NCI-H187 (cell line): ENCODE measurements at regions not wholly inside any gene's neighbourhood (a gene's known extent, or its start where the extent isn't known, plus 50 kb on each side); places are given as distances from the start of the nearest gene placed in this dataset.
"Not testable (repeated sequence)": the region's sequence is repeated elsewhere in the genome, so short reads cannot be mapped to it uniquely, and the experiment has no call there.

Experiments
- DNase-seq, 2 experiments: peaks; one replicate each; lab custom pipeline; 2025; lab: John Stamatoyannopoulos, UW

DNA sequence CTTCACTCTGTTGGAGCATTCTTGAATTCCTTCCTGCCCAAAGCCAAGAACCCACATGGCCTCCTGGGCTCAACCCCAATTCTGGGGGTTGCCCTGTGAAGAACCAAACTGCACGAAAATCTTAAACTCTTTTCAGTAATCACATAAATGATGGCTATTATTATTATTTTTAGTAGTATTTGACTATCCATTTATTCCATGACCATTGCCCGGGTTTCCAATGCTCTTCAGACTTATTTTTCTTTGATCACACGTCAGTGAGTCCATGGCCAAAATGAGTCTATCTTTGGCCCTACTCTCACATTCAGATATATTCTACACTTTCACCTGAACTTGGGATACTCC is 185.9 kb downstream of the AVL9 start:
- no peak for DNase-seq

GRCh38 chr7:32680259-32681173 is 185.2 kb downstream of the AVL9 start:
- no peak for DNase-seq

DNA sequence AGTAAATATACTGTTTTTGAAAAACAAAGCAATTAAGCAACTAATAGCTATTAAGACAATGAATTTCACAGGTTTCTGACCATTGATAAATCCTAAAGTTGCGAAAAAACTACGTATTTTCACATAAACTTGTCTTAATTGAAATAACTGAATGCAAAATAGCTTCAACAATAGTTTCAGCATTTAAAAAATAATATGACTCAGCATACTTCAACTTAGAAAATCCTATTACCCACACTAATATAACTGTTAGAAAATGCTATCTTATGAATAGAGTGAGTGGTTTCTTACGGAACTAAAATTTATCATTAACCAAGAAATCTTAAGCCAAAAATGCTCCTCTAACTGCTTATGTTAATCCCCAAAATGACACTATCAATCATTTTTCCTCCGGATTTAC is 183.9 kb downstream of the AVL9 start:
- no peak for DNase-seq

DNA sequence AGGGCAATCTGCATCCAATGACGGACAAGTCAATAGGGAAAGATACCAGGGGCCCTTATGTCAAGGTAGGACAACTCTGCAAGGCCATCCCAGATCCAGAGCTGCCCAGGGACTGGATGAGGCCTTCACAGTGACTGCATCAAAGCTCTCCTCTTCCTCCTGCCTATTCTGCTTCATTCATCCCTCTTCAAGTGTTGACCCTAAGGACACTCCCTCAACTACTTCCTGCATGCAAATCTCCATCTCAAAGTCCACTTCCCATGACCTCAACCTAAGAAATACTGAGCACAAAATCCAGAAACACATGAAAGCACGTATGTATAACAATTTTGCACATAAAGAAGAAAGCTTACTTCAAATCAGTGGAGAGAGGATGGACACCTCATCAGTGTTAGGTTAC is 182.3 kb downstream of the AVL9 start:
- DNase-seq, result no peak

DNA sequence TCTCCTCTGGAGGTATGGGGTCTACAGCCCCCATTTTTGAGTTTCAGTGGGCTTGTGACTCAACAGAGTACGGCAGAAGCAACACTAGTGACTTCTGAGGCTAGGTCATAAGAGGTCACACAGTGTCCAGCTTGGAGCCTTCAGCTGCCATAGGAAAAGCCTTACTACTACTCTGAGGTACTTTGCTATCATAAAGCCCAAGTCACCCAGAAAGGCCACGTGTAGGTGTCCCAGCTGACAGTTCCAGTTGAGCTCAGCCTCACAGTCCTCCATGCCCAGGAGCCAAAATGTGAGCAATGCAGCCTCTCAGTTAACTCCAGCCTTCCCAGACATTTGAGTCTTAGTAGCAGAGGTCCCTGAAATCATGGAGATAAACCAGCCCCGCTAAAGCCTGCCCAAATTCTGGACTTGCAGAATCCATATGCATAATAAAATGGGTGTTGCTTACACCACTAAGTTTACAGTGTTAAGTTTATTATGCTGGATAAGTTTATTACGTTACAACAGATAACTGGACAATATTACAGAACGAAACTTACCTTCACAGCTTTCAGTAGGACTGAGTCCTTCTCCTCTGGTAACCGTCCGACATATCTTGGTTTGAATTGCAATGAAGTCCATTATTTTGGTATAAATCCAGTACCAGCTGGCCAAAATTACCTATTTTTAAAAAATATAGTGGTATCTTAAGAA is 181.1 kb downstream of the AVL9 start:
- no peak for DNase-seq

DNA sequence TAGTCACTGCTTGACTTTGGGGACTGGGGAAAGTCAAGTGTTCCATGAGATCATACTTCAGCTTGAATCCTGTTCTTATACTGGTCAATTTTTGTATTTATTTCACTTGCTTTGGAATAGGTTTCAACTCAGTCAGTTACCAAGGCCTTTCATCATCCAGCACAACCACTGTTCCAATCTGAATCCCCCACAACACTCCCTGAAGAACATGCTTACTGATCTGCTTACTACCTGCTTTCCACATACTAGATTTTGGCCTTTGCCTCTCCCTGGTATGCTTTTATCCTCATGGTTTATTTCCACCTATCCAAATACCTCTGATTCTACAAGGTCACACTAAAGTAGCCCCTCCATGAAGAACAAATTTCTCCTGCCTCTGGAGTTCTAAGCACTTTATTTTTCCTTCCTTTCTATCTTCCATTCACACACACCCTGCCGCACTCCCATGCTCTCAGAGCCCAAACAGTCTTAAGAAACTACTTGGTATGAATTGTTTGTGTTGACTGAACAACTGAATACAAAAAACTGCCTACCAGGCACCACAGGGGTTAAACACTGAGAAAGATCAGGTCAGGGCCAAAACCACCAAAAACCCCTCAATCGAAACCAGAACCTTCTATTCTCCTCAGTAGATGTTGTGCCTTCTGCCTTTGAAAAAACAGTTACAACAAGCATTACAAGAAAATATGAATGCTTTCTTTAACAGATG is 178.1 kb downstream of the AVL9 start:
- DNase-seq, result no peak

DNA sequence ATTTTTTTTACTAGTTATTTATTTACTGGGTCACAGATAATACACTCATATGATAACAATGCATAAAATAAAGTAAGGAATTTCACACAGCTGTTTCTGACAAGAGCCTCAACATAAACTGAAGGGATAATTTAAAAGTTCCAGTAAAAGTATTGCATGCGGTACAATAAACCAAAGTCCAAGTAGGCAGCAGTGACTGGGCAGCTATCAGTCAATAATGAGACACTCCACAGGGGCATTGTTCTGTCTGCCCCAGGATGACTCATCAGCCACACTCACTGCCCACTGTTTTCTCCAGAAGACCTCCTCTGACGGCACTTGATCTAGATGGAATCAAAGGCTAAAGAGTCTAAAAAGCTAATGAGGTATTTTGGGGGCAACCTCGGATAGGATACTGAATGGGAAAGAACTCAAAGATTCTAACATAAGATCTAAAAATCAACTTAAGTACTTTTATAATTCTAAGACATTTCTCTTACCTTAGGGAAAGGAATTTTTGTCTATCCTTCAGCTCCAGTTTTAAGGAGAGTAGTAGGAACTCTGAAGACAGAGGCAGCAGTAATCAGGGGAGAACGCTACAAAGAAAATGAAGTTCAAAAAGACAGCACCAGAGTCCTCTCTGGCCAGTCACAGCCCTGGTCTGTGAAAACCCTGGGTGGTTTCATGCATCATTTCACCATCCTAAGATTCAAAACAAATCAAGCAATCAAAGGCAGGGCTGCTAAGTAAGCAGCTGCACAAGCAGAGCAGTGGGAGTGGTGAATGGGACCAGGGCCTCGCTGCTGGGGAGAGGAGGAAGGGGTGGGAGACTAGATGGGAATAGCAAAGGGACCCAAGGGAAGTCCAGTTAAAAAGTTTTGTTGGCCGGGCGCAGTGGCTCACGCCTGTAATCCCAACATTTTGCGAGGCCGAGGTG is 175.1 kb downstream of the AVL9 start:
- DNase-seq, result no peak

DNA sequence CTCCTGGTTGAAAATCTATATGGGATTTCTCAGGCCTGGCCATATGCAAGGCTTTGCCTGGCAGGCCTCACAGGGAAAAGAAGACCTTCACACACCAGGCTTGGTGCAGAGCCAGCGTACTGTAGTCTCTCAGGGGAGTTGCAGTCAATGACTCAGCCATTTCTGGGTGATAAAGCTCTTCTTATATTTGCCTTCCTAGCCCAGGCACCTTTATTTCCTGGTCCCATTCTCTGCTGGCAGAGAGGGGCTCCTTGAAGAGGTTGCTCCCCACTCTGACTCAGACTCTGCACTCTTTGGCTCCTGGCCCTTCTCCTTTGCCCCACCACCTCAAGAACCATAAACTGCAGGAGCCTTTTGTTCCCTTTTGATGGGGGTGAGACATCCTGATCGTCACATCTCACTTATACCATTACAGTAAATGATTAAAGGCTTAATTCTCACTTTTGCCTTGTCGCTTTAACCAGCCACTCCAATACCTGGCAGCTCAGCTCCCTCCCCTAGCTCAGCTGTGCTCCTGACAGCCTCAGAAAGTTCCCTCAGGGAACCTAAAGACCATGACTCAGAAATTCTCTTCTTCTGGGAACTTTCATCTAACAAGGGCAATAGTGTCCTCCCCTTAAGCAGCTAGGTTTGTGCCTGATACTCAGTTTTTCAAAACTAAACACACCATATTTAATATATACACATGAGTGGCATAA is 174.0 kb downstream of the AVL9 start:
- not testable (repeated sequence) for DNase-seq

GRCh38 chr7:32668387-32669097 is 173.3 kb downstream of the AVL9 start:
- not testable (repeated sequence) for DNase-seq

- not testable (repeated sequence) for DNase-seq
Measured at GRCh38 chr7:32667586-32667985, 172.3 kb downstream of the AVL9 start.

DNA sequence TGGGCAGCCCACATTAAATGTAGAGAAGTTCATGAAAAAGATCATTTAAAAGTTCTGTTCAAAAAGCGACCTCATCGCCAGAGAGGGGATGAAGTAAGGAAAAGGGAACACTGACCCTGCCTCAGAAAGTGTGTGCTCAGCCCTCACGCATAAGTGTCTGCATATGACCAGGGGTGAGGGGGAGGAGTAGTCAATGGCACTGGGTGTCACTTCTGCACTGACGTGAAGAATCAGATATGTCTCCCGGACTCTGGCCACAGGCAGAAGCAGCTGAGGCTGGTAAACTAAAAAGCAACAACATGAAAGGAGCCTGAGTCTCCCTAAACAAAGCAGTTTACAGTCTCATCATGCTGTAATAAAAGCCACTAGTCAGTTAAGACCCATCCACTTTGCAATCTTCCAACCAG is 168.5 kb downstream of the AVL9 start:
- DNase-seq, result not testable (repeated sequence)

GRCh38 chr7:32662509-32662908 is 167.2 kb downstream of the AVL9 start:
- not testable (repeated sequence) for DNase-seq

GRCh38 chr7:32661929-32662328 is 166.6 kb downstream of the AVL9 start:
- no peak for DNase-seq

DNA sequence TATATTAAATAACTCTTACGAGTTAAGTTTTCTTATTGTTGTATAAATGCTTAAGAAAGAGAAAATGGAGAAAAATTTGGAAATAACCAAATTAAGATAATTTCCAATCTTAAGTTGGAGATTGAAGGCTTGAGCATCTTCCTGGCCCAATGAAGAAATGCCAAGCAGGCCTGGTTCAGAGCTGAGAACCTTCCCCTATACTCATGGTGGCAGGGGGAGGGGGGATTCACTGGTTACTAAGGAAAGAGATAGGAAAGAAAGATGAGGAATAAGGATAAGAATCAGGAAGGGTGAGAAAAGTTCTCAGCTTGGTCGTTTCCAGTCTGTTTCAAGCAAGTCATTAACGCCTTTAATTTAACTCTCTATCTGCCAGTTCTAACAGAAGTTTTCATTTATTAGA is 166.2 kb downstream of the AVL9 start:
- no peak for DNase-seq

GRCh38 chr7:32660936-32661335 is 165.6 kb downstream of the AVL9 start:
- no peak for DNase-seq

DNA sequence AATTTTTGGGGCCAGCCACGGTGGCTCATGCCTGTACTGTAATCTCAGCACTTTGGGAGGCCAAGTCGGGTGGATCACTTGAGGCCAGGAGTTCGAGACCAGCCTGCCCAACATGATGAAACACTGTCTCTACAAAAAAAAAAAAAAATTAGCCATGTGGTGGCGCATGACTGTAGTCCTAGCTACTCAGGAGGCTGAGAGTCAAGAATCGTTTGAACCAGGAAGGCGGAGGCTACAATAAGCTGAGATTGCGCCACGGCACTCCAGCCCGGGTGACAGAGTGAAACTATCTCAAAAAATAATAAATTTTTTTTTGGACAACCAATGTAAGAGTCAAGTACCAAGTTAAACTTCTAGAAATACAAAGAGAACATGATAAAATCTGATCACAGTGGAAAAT is 164.6 kb downstream of the AVL9 start:
- DNase-seq, result no peak

DNA sequence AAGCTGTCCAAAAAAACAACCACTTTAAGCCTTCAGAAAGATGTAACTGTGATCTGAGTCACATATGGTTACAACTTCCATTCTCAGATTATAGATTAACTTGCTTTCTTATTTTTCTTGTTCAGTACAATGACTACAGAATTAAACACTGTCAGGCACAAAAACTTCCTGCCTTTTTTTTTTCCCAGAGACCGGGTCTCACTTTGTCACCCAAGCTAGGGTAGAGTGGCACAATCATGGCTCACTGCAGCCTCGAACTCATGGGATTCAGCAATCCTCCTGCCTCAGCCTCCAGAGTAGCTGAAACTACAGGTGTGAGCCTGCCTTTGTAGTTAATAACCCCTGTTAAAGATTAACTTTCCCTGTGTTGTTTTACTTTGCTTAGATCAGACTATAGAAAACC is 163.2 kb downstream of the AVL9 start:
- DNase-seq, result no peak

- DNase-seq, result no peak
Measured at GRCh38 chr7:32658034-32658433, 162.7 kb downstream of the AVL9 start.

DNA sequence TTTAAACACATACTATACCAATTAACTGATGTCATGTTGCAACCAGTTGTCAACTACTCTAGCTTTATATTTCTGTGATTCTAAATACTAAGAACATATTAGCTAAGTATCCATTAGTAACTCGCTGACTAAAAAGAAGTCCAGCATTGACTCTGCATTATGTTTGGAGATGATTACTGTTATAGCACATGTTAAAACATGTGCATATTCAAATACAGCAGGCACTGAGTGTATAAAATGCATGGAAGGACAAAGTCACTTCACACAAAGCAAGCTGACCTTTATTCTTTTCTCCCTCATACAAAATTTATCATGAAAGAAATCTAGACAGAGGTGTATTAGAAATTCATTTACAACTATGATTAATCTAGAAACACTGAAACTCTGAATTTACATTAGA is 159.3 kb downstream of the AVL9 start:
- not testable (repeated sequence) for DNase-seq

DNA sequence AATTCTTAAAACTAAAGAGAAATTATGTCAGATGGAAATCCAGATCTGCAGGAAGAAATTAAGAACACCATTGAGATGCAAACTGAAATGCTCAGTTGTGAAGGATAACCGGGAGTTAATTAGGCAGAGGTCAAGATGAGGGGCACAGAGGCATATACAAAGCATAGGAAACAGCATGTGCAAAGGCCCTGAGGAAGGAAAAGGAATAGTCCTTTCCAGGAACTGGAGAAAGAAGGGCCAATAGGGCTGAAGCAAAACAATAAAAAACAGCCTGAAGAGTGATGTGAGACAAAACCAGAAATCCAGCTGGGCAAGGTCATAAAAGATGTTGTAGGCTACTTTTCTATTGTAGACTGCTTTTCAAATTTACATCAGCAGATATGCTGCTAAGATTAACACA is 155.1 kb downstream of the AVL9 start:
- not testable (repeated sequence) for DNase-seq
